Inflammatory macrophage treated with lipopolysaccharide for 4 hours (primary cell): ENCODE measurements at regions not wholly inside any gene's neighbourhood (a gene's known extent, or its start where the extent isn't known, plus 50 kb on each side); places are given as distances from the start of the nearest gene placed in this dataset.
A peak's percentile ranks its signal among the peaks of the same experiment; 100 is the strongest.

Experiments used
- DNase-seq: peaks from one replicate; pipeline ENCODE4 v3.0.0-alpha.2; 2020

DNA sequence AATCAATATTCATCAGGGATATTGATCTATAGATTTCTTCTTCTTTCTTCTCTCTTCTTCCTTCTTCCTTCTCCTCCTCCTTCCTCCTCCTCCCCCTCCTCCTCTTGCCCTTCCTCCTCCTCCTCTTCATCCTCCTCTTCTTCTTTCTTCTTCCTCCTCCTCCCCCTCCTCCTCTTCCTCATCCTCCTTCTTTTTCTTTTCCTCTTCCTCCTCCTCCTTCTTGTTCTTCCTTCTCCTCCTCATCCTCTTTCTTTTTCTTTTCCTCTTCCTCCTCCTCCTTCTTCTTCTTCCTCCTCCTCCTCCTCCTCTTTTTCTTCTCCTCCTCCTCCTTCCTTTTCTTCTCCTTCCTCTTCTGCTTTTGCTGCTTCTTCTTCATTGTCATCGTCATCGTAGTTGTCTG, 52.4 kb upstream of the SERINC1 start:
- DNase-seq: no peak

DNA sequence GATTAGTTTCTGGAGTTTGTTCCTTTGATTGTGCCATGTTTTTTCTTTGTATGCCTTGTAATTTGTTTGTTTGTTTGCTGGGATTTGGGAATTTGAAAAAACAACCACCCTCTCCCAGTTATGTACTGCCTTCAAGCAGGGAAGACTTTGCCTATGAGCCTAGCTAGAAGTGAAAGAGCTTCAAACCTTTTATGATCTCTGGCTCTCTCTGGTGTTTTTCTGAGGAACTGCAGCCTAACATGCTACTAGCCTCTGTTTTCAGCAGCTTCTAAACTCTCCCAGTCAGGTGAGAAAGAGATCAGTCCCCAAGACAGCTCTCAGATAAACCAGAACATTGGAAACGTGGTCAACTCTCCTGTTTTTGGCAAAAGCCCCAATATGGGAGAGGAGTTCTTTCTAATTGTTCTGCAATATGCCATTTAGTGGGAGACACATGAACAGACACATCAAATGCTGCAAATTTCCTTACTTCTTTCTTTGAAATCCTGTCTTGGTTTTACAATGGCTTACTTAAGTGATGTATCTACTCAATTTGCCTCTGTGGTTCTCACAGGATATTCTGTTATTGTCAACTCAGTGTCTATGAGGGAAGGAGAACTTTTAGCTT, 58.9 kb upstream of the SERINC1 start:
- peak; percentile 67 for DNase-seq

DNA sequence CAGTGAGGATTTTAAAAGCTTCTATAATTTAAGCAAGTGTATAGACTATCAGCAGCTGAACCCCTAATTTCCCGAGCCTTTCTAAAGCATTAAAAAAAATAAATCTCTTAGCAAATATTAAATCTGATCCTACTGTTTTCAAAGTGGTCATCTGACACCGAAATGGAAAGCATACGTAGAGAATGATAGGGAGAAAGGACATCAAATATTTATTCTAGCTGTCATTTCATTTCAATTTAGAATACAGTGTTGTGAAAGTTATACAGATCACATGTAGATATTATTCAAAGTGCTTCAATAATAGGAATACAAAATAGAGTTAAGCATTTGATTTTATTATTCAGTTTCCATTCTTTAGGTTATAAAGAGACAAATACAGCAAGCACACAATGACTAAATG, 61.9 kb upstream of the PKIB start:
- no peak for DNase-seq

DNA sequence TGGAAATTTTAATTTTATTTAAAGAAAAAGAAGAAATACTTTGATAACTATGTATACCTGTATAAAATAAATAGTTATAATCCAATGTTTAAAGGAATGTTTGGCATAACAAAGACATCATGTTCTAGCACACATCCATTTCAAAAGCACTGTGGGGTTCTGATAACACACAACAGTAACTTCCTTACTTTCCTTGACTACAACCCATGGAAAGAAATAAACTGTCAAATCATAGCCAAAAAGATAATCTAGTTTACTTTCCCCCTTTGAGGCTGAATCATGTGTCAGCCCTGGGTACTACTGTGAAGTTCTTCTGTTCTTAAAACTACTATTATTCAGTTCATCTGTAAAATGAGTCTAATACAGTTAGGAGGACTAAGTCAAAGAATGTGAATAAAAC, 61.4 kb upstream of the PKIB start:
- DNase-seq: no peak

DNA sequence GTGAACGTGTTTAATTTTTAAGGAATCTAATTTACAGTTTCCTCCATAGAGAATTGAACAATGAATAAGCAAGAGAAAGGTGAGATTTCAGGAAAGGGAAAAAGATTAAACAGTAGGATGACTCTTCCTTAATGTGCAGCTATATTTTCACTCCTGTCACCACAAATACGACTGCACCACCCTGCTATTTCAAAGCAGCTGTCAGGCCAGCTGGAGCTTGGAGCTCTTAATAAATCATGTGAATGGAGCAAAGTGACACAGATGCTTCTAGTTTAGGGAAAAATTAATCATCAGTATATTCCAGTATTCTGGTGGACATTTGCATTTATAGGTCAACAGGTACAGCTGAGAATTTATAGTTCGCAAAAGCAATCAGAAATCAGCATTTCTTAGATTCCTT, 56.5 kb upstream of the PKIB start:
- DNase-seq: no peak

DNA sequence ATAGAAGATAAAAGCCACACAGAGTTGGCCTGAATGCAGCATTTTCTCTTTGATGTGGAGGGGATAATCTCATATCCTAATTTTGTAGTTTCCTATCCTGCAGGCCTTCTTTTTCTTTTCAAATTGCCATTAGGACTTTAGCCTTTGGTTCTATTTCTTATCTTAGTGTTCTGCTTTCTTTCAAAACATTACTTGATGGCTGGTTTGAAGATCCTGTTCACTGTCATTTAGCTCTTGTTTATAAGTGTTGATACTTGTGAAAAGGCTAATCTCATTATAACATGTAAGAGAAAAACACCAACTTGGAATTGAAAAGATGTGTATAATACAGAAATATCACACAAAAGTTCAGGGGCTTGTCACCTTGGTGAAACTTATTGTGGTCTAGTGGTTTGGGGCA, 54.6 kb upstream of the PKIB start:
- DNase-seq: no peak

DNA sequence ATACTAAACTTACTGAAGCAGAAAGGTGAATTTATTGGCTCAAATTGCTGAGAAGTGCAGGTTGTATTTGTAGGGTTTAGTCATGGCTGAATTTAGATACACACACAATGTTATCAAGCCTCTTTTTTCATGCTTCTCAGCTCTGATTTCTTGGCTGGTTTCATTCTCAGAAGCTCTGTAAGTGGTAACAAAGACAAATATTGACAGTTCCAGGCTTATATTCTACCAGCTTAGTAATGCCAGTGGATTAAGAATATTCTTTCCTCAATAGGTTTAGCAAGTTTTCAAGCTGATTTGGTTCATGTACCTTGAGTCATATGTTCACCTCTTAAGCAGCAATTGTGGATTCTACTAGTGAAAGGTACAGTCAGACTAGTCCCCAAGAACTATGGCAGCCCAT, 52.1 kb upstream of the PKIB start:
- no peak for DNase-seq
